OCI-LY7 (cell line): ENCODE measurements at regions not wholly inside any gene's neighbourhood (a gene's known extent, or its start where the extent isn't known, plus 50 kb on each side); places are given as distances from the start of the nearest gene placed in this dataset.

ENCODE experiments used
- CTCF ChIP-seq: fragments of 200-600 bp; sonication (generic); conservative IDR thresholded peaks from 2 replicates; pipeline ENCODE4 v1.5.1; 2014; ENCODE audit warnings: mild to moderate bottlenecking, antibody characterized with exemption, low read length, moderate library complexity, mixed read lengths
- EZH2phosphoT487 ChIP-seq: fragments of 200-600 bp; sonication (generic); IDR thresholded peaks from 2 replicates; pipeline ENCODE4 v1.6.1; 2018; ENCODE audit warnings: low read depth, borderline replicate concordance, mild to moderate bottlenecking, mixed run types, antibody characterized with exemption, low read length, moderate library complexity, mixed read lengths

- TF ChIP-seq CTCF (no peak), EZH2phosphoT487 (no peak)
These were observed 367.7 kb upstream of the NEGR1 start for GRCh38 chr1:72649991-72650390.
